GM12864 (cell line): ENCODE measurements at regions not wholly inside any gene's neighbourhood (a gene's known extent, or its start where the extent isn't known, plus 50 kb on each side); places are given as distances from the start of the nearest gene placed in this dataset.
"Not testable (repeated sequence)": the region's sequence is repeated elsewhere in the genome, so short reads cannot be mapped to it uniquely, and the experiment has no call there.

Experiments
- DNase-seq: peaks from one replicate; pipeline ENCODE4 v3.0.0-alpha.2; 2011; ENCODE audit warnings: low read depth
- H3K4me3 ChIP-seq: 2 replicates; pipeline ENCODE4 v1.5.1; 2011; ENCODE audit warnings: mild to moderate bottlenecking, low read depth, low read length, control low read depth
- TF ChIP-seq, protein P1 (sequence below): IDR thresholded peaks from 2 replicates; pipeline ENCODE4 v1.5.1; 2011; ENCODE audit warnings: low read depth, mild to moderate bottlenecking, moderate library complexity, low read length, control low read depth, inconsistent platforms; ENCODE audit errors: missing control alignments

DNA sequence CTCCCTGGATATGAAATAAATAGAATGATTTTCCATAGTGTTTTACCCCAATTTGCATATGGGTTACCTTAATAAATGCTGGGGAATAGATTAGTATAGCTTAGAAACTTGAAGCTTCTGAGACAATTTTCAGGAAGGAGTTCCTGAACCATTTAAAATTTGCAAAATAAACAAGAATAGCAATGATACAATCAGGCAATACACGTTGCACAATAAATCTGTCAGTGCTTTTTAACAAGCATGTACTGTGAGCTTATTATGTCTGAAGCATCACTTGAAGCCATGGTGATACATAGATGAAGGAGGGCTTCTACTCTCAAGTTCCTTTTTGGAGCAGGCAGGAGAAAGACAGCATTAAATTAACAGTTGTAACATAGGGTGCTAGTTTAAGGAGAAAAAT is 84.2 kb upstream of the WDFY3 start:
- TF ChIP-seq, protein P1, sequence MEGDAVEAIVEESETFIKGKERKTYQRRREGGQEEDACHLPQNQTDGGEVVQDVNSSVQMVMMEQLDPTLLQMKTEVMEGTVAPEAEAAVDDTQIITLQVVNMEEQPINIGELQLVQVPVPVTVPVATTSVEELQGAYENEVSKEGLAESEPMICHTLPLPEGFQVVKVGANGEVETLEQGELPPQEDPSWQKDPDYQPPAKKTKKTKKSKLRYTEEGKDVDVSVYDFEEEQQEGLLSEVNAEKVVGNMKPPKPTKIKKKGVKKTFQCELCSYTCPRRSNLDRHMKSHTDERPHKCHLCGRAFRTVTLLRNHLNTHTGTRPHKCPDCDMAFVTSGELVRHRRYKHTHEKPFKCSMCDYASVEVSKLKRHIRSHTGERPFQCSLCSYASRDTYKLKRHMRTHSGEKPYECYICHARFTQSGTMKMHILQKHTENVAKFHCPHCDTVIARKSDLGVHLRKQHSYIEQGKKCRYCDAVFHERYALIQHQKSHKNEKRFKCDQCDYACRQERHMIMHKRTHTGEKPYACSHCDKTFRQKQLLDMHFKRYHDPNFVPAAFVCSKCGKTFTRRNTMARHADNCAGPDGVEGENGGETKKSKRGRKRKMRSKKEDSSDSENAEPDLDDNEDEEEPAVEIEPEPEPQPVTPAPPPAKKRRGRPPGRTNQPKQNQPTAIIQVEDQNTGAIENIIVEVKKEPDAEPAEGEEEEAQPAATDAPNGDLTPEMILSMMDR, result no peak
- no peak for DNase-seq
- H3K4me3 ChIP-seq, result no peak overlapping the region

DNA sequence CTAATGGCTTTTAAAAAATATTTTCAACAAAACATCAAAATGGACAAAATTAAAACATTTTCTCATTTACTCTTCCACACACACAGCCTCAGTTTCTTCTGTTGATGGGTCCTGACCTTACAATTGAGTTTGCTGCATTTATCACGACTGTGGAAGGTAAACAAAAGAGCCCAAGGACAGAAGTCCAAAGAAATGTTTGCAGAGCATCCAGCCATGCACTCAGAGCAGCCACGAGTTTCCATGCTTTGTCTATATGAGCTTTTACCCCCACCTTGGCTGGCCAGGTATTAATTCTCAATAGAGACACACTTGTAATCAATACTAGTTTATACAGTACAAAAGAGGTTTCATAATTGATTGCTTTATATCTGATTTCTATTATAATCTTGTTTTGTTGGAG is 85.0 kb upstream of the WDFY3 start:
- no peak overlapping the region for H3K4me3 ChIP-seq
- no peak for DNase-seq
- TF ChIP-seq, protein P1, result no peak

DNA sequence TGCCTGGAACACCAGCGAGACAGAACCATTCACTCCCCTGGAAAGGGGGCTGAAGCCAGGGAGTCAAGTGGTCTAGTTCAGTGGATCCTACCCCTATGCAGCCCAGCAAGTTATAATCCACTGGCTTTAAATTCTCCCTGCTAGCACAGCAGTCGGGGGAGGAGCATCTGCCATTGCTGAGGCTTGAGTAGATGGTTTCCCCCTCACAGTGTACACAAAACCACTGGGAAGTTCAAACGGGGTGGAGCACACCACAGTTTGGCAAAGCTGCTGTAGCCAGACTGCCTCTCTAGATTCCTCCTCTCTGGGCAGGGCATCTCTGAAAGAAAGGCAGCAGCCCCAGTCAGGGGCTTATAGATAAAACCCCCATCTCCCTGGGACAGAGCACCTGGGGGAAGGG is 88.4 kb upstream of the WDFY3 start:
- DNase-seq, H3K4me3 ChIP-seq: not testable (repeated sequence)

DNA sequence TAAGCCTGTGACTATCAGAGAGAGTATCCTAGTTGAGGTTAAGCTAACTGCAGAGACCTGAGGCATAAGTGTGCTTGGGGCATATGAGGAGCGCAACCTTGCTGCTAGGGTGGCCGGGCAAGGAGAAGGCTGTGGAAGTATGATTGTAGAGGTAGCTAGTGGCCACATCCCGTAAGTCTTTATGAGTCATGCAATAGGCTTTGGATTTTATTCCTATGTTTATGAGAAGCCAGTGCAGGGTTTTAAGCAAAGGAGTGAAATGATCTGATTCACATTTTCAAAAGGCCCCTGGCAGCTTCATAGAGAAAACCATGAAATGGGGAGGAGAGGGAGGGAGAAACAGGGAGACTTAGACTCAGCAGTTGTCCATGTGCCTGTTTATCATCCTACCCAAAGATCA is 92.1 kb upstream of the WDFY3 start:
- H3K4me3 ChIP-seq, result no peak overlapping the region
- DNase-seq, result no peak
- TF ChIP-seq, protein P1, result no peak

DNA sequence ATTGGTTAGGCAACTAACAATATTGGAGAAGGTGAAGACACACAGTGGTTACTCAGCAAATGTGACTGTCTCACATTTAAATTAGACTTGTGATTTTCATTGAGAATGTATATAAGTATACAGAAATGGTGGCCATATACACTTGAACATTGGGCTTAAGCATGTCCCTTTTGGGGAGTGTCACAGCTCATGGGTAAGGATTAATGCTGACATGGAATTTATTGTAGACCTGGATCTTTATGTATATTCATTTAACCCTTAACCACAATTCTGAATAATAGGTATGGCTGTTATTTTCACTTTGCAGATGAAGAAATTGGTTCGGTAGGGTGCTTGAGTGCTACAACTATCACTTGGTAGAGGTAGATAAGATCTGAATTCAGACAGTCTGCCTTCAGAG is 95.5 kb upstream of the WDFY3 start:
- no peak for DNase-seq
- TF ChIP-seq, protein P1, result no peak
- no peak overlapping the region for H3K4me3 ChIP-seq

DNA sequence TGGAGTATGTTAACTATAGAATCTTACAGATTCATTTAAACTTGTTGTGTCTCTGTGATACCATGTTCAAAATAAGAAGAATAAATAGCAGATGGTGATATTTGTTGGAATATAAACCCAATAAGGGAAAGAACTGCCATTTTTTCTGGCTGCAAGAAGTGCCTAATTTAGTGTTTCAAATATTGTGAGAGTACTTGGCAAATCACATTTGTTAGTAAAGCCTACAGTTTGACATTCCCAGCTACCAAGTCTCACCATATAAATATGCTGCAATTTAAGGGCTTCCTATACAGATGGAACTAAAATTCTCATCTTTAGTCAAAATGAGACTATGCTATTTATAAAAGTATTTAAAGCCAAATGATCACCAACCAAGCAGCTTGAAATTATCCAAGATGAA is 96.0 kb upstream of the WDFY3 start:
- no peak for DNase-seq
- TF ChIP-seq, protein P1, result no peak
- H3K4me3 ChIP-seq, result no peak overlapping the region

DNA sequence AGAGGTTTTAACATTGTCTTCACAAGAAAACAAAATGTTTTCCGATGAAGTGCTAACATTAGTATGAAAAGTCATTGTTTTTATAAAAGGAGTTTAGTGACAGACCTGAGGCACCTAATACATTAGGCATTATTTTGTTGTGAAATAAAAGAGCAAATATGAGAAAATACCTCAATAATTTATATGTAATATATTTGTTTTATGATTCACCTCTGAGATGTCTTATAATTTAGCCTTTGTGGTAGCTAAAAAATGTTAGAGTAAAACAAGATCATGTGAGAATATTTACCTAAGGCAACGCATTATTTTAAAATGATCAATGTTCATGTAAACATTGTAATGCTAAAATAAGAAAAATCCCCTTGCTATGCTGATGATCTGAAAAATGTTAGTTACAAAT is 100.9 kb upstream of the WDFY3 start:
- TF ChIP-seq, protein P1, result no peak
- no peak overlapping the region for H3K4me3 ChIP-seq
- DNase-seq, result no peak

DNA sequence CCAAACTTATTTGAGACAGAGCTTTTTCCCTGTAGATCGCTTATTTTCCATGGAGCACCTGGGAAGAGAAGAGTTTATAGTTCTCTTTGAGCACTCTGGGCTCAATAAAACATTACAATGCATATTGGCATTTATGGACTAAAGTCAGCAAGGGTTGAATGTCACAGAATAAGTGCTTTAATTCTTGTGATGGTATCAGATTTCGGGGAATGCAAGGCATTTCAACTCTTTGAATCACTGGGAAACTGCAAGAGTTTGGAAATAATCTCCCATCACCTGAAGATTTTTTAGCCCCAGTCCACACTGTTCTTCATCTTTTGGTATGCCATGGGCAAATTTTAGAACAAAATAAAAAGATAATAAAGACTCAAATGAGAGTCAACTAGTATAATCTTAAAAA is 111.5 kb upstream of the WDFY3 start:
- no peak for DNase-seq
- TF ChIP-seq, protein P1, result no peak
- no peak overlapping the region for H3K4me3 ChIP-seq
